ENCODE measurements at regions not wholly inside any gene's neighbourhood (a gene's known extent, or its start where the extent isn't known, plus 50 kb on each side); places are given as distances from the start of the nearest gene placed in this dataset.
"Not testable (repeated sequence)": the region's sequence is repeated elsewhere in the genome, so short reads cannot be mapped to it uniquely, and the experiment has no call there.

DNA sequence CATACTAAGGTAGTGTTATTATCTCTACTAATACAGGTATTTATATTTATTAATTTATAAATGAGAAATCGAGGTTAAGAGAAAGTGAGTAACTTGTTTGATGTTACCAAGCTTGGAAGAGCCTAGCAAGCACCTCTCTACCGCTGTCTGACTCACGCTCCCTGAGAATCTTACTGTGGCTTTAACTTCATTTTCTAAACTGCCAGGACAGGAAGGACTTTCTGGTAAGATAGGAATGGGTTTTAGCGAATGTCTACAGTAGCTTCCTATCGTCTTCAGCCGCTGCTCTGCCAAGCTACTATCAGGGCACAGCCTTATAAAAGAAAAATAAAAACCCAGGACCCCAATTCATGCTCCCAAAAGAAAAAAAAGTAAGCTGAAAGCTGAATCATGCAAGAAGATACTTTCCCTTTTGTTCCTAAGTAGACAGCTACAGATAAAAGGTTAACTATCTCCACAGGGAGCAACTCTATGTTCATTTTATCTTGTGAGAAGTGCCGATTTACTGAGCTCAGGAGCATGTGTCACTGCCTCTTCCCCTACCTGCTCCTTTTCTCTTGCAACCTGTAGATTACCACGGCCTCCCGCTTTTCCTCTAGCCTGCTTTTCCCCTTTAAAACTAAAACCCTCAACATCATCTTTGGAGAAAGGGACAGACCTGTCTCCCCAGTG, 60.2 kb downstream of the THNSL1 start:
- no peak for DNase-seq

DNA sequence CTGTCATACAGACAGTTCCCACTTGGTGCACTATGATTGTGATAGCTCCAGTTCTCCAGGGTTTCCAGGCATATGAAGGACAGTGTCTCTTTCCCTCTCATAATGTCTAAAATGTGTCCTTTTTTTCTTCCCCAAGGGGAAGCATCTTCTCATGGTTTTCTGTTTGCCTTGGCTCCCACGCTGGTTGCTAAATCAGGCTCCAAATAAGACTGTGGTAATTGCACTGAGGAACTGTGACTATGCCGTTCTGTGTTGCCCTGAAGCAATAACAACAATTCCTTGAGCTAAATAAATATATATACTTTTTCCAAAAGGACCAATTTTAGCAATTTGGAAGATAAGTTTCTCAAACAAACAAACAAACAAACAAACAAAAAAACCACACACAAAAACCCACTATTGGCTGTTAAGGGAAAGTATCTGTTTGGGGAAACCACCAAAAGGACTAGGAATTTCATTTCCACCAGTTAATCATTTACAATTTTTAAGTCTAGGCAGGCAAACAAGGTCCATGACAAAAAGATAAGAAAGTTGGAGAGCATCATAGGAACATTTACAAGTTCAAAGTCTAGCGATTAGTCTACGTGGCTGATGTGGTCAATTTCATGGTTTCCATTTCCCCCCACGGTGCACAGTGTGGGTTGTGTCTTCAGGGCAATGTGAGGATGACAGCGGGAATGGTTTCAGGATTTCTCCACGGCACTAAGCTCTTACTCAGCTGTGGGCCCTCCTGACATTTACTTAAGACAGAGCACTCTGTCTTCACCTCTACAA, 62.4 kb downstream of the THNSL1 start:
- no peak for DNase-seq

DNA sequence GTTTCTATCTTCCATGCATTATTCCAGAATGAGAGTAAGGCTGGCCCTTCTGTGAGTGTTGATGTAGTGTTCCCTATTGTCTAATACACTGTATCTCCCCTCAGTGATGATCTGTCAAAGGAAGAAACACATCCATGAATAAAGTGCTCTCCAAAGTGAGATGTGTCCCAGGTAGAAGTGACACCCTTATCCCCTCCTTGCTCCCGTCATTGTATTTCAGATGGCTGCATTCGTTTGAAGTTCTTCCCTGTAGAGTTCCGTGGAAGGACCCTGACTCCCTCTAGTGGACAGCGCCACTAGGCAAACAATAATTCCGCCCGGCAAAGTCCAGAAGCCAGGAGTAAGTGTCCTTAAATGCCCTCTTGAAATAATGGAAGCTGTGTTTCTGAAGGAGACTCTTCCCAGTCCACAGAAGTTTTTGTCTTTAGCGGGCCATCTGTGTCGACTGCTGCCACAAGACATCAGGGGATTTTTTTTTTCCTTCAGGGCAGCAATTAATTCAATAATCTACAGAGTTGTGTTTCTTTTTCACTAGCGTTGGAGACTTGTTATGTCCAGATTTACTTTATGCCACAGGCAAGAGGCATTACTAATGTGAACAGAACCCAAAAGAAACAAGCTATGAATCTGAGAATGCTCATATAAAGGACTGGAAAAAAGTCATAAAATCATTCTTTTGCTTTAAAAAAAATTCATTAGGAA, 64.6 kb downstream of the THNSL1 start:
- peak; percentile 83 to 91 for DNase-seq

DNA sequence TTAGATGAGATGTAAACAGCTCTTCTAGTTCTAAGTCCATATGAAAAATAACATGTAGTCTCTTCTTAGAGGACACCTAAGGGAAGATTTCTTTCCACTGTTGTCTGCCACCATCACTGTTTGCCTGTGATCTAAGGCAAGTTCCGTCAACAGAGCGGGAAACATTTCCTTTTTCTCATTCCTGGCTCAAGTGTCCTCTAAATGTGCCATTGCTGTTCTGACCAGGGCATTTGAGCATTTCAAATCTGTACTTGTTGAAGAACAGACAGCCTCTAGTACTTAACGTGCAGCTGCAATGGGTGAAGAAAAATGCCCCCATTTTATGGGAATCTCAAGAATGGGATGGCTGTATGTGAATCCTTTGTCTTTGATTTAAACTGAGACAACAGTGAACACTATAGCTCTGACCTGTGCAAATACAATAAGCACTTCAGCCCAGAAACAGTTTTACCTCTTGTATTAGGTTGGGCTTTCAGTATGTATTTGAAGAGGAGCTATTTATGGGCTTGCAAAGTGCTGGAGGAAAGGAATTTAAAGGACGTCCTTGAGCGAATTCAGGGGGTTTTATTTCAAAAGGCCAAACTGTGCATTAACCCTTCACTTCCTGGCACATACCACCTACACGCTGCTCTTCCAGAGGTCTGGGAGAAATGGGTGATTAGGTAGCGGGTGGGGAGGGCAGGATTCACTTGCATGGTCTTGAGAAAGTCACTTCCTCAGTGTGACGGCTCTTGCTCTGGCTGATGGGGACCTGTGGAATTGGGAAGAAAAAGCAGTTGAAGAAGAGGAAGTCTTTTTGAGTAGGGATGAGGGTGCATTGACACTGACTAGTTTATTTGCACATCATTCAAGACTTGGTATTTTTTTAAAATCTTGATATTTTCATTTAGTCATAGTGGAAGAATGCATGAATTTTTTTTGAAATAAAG, 66.1 kb downstream of the THNSL1 start:
- no peak for DNase-seq

DNA sequence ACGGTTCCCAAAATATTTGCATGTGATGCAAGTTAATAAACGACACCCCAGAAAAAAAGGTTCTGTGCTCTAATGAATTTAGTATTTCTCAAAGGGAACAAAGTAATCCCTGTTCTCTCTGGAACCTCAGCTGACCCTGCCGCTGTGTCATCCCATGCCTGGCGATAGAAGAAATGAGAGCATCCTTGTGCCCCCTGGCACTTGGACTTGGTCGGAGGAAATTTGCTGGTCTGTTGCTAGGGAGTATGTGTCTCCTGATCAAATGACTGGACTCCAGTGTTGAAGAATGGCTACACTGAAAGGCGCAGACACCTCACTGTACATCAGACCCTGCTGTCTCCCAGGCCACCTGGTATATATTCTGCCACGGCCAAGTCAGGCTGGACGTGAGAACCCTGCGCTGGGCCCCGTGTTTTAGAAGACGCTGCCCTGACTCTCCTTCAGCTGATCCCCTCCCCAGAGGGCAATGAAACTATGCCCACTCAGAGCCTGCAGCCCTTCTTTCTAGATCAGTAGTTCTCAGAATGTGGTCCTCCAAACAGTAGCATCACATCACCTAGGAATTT, 67.2 kb downstream of the THNSL1 start:
- peak; percentile 11 to 22 for DNase-seq

DNA sequence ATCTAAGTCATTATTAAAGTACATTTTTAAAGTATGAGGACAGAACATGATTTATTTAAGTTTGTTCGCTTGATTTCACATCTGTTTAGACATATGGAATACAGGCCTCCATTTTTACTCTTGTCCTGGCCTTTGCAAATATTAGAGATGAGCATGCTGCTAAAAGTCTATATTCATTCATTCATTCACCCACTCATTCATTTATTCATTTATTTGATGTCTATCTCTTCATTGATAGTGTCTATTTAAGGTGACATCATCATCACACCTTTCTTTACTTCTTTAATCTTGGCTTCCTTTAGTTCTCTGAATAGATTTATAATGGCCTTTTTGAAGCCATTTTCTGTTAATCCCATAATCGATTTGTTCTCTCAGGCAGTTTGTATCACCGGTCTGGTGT, 68.0 kb downstream of the THNSL1 start:
- DNase-seq: no peak

DNA sequence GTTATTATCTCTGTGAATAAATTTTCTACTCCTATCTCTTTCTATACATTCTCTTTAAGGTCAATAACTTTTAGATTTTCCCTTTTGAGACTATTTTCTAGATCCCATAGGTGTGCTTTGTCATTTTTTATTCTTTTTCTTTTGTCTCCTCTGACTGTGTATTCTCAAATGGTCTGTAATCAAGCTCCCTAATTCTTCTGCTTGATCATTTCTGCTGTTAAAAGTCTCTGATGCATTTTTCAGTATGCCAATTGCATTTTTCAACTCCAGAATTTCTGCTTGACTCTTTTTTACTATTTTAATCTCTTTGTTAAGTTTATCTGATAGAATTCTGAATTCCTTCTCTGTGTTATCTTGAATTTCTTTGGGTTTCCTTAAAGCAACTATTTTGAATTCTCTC, 78.2 kb downstream of the THNSL1 start:
- DNase-seq: no peak

DNA sequence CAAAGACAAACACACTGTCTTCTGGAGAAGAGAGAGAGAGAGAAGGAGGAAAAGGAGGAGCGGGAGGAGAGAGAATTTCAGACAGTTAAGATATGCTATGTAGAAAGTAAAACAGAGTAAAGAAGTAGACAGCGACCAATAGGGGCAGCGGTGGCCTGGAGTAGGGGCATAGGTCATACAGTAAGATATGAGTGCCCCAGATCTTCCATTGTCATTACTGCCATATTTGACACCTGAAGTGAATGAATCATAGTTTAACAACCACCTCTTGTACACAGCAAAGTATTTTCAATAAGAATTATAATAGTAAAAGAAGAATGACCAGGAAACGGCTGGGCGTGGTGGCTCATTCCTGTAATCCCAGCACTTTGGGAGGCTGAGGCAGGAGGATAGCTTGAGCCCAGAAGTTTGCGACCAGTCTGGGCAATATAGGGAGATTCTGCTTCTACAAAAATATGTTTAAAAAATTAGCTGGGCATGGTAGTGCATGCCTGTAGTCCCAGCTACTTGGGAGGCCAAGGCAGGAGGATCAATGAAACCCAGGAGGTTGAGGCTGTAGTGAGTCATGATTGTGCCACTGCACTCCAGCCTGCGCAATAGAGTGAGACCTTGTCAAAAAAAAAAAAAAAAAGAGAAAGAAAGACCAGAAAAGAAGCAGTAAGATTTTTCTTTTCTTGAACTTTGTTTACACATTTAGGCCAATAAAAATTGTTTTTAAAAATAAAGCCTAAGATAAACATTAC, 77.0 kb upstream of the GPR158 start:
- DNase-seq: no peak

DNA sequence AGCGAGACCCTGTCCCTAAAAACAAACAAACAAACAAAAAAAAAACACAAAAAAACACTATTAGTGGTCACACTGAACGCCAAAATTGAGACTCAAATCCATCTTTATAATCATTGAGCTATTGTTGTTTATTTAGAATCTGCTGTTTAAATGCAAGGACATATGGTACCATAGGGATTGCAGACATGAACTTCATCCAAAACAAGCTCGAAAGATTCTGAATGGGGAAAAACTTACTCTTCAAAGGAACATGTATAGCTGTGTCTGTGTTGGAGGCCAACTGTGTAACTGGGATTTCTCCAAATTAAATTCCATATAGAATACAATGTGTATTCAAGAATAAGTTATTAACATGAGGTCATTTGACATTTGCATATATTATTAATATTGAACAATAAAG, 74.7 kb upstream of the GPR158 start:
- no peak for DNase-seq

DNA sequence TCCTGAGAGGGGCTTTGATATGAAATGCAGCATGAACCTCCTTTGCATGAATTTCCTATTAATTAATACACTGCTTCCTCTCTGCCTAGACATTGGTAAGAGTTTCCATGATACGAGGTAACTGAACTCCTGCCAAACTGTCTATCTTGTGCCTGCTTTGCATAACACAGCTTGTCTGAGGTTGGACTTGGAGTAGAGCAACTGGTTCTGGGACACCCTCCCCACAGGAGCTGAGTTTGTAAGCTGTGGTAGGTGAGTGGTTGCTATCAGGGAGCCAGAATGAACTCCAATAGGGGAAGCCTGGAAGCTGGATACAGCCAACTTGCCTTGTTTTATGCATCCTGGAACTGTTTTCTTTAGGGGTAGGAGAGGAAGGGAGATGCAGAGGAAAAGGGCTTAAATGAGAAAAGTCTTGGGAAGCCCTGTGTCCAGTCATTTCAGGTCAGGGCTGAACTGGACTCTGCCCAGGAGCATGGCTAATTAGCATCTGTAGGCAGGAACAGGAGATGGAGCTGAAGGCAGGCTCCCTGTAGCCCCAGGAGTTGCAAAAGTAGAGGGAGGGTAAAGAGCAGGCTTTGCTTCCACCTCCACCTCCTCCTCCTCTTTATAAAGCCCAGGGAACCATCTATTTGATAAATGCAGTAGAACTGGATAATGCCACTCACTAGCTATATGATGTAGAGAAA, 73.2 kb upstream of the GPR158 start:
- no peak for DNase-seq

DNA sequence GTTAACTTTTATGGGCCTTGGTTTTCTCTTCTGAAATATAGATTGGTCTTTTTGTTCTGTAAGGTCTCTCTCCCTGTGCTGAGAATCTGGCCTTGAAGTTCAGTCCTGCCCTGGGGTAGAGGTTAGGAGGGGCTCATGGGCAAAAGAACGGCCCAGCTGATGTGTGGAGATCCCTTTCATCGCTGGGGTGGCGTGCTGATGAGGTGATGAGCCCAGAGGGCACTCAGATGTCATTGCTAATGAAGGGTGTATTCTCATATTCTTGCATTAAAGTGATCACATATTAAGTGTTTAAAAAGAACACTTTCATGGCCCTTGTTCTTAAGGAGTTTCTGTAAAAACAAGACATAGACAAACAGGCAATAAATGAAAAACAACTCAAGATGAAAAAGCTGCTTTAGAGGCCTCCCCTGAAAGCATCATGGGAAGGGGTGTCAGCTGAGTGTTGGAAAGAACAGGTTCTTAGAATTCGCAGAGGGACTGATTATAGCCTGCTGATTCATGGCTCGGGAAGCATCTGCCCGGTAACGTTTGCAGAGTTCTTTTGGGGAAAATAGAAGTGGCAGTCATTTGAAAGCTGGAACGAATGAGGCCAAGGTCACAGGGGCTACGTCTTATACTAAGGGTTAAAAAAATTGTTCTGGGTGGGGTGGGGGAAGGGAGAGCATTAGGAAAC, 72.5 kb upstream of the GPR158 start:
- DNase-seq: no peak

DNA sequence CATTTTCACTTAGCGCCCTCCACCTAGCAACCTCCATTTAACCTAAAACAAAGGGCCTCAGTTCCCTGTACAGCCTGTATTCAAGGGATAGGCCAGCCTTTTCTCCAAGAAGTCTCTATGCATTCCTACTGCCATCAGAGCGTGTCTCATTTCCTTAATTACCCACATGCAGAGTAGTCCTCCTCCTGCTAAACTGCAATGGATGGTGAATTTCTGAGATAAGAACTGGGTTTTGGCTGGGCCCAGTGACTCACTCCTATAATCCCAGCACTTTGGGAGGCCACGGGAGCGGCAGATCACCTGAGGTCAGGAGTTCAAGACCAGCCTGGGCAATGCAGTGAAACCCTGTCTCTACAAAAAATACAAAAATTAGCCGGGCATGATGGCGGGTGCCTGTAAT, 71.1 kb upstream of the GPR158 start:
- no peak for DNase-seq

DNA sequence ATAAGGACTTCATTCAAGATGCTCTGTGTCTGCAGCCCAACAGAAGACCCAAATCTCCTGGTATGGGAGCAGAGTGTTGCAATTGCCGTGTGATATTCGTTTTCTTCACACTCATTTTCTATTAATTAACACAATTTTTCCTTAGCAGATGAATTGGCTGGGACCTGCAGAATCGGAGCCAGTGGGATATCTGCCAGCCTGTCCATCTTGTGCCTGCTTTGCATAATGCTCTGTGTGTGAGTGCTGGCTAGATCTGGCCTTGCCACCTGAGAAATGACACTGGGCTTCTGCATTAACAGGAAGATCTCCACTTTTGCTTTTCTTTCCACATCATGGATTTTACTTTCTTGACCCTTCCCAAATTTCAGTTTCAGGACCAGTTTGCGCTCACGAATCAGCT, 70.4 kb upstream of the GPR158 start:
- DNase-seq: no peak

DNA sequence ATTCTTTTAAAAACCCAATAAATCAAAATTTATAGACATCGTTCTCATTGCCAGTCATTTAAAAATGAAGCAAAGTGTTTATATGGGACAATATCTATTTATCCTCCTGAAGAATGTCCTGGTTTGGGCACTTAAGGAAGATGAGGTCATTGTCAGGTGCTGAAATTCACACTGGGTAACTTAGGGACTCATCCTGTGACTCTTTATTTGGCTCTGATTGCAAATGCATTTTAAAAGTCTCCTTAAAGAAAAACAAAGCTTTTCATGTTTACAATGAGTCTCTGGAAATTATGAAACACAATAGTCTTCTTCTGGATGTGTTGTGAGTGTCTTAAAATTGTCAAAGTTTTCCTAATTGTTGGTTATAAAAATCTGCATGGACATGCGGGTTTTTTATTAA, 69.5 kb upstream of the GPR158 start:
- no peak for DNase-seq

DNA sequence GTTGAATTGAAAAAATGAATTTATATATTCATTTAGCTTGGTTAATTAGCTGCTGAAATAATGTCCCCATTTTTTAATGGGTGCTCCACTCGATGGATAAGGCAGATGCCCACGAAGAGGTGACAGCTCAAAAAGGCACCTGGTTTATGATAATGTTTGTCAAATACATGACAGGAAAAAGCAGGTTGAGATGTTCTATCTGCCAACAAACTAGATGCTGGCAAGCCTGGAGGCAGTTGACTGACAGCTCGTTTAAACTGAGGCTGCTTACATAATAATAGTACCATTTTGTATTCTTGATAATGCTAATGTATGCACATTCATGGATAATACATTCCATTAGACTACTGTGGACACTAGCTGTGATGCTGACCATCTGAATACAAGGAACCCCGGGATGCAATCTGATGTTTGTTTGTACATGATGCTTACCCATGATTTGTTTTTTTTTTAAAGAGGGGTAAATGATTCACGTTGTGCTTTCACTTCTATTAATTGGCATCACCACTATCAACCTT, 69.0 kb upstream of the GPR158 start:
- DNase-seq: no peak

DNA sequence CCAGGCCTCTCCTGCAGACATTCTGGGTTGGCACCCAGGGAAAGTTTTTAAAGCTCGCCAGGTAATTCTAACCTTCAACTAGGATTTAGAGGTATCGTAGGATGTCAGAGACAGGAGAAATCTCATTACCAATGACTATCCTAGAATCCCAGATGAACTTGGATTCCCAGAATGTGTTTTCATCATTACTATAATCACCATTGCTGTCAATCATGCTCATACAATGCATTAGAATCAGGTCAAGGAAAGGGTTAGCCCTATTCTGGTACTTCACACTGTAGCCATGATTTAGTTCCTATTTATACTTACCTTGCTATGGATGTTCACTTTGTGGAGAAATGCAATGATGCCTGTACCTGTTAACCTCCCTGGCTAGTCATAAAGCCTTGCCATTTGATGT, 67.0 kb upstream of the GPR158 start:
- no peak for DNase-seq

DNA sequence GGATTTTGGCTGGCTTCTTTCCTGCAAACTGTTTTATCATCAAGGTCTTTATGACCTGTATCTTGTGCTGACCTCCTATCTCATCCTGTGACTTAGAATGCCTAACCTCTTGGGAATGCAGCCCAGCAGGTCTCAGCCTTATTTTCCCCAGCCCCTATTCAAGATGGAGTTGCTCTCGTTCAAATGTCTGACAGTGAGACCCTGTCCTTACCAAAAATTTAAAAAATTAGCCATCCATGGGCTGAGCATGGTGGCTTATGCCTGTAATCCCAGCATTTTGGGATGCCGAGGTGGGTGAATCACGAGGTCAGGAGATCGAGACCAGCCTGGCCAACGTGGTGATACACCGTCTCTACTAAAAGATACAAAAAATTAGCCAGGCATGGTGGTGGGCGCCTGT, 64.9 kb upstream of the GPR158 start:
- not testable (repeated sequence) for DNase-seq

DNA sequence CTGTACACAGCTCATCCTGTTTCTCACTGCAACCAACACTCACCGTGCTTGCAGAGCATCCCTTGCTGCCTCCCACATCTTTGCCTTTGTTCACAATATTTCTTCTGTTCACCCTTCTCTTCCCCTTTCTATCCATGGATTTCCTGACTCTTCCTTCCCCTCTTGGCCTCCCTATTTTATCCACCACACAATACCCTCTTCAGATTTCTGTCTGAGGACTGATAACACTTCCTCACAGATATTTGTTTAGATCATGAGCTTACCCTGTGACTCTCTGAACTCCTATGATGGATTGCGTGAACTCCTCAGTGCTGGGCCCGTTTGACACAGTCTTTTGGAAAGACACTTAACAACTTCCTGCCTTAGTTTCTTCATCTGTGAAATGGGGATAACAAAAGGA, 62.8 kb upstream of the GPR158 start:
- DNase-seq: no peak

DNA sequence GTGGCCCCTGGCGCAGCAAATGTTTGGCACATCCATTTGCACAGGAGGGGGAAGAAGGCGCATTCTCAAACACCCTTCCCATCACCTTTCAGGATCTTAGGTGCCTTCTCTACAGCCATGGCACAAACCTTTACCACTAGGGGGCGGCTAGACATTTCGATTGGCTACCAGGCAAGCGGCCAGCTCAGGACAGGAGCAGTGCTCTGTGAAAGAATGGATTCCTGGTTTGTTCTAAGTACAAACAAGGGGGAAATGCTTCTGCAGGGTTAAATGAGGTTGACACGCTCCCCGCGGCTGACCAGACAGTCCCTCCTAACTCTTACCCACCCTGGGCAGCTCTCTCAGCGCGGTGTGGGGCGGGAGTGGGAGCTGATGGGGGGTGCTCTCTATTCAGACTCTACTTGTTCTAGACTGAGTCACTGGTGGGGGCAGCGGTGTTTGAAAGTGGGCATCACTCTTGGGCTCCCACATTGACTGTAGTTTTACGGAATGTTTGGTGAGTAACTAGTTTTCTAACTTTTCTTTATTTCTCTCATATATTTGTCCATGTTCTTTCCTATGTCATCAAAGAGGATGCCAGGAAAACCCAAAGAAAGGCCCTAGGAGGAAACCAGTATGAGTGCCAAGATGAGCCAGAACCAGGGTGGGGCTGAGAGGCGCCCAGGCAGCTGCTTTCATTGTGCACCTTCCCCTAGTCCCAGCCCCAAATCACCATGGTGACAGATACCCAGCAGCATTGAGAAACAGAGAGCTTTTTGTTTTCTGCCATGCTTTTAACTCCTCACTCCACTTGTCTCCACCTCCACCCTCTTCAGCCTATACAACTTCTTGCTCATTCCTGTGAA, 61.4 kb upstream of the GPR158 start:
- peak; percentile 68 to 77 for DNase-seq

All from hippocampal formation (tissue), 2 donors.